GM19035 (cell line): ENCODE measurements at regions not wholly inside any gene's neighbourhood (a gene's known extent, or its start where the extent isn't known, plus 50 kb on each side); places are given as distances from the start of the nearest gene placed in this dataset.

Experiments used
- ATAC-seq: cut with Tn5 transposase; IDR thresholded peaks from one replicate; pipeline ENCODE4 v1.9.1; 2021; ENCODE audit not compliant: unreplicated experiment

DNA sequence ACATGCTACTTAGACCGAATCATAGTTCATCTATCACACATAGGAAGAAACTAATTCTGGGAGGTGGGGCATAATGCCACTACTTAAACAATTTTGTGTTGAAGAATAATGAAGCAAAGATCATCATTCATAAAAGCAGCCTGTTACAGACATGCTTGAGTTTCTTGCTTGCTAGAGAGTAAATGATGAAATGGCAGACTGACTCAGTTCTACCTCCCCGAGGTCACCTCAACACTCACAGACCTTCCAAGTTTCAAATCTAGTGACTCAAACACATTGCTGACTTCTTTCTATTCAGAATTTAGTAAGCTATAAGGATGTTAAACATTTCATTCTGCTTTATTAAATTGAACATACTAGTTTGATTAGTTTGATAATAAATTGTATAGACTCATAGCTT lies 636.5 kb upstream of the FRG1 start:
- no peak for ATAC-seq

- ATAC-seq: no peak
Observed at GRCh38 chr4:189304809-189305208, 635.9 kb upstream of the FRG1 start.

- no peak for ATAC-seq
Observed at GRCh38 chr4:189305500-189305899, 635.2 kb upstream of the FRG1 start.

GRCh38 chr4:189311251-189311650 lies 629.4 kb upstream of the FRG1 start:
- no peak for ATAC-seq

GRCh38 chr4:189313064-189313463 lies 627.6 kb upstream of the FRG1 start:
- ATAC-seq: no peak

DNA sequence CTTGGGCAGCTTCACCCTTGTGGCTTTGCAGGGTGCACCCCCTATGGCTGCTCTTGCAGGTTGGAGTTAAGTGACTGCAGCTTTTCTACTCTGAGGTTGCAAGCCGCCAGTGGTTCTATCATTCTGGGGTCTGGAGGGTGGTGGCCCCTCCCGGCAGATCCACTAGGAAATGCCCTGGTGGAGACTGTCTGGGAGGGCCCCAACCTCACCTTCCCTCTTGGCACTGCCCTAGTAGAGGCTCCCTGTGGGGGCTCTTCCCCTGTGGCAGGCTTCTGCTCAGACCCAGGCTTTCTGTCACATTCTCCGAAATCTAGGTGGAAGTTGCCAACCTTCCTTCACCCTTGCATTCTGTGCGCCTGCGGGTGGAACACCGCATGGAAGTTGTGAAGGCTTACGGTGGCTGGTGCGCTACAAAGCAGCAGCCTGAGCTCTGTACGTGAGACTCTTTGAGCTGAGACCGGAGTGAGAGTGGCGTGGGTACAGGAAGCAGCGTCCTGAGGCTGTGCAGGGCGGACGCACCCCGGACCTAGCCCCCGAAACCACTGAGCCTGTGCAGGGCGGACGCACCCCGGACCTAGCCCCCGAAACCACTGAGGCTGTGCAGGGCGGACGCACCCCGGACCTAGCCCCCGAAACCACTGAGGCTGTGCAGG lies 626.7 kb upstream of the FRG1 start:
- no peak for ATAC-seq

GRCh38 chr4:189322426-189322825 lies 618.2 kb upstream of the FRG1 start:
- ATAC-seq: no peak

GRCh38 chr4:189341881-189342280 lies 598.8 kb upstream of the FRG1 start:
- ATAC-seq: no peak

GRCh38 chr4:189355590-189355989 lies 585.1 kb upstream of the FRG1 start:
- no peak for ATAC-seq

GRCh38 chr4:189362364-189362763 lies 578.3 kb upstream of the FRG1 start:
- ATAC-seq: no peak

GRCh38 chr4:189364032-189364449 lies 576.6 kb upstream of the FRG1 start:
- ATAC-seq: no peak

GRCh38 chr4:189365451-189365850 lies 575.2 kb upstream of the FRG1 start:
- no peak for ATAC-seq

DNA sequence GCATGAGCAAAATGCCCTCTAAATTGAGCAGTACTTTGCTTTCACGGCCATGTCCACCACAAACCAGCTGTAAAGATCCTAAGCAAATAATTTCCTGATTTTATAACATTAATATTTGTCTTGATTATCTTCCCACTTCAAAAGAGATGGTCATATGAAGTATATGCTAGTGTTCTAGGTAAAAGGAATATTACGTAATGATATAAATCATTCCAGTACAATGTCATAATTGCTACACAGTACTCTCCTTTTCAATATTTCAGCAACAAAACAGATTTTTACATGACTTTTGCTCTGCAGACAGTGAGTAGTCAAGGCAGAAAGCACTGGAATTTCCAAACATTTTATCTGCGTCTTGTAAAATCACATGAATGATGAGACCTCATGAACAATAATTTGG lies 572.8 kb upstream of the FRG1 start:
- no peak for ATAC-seq

GRCh38 chr4:189374176-189374575 lies 566.5 kb upstream of the FRG1 start:
- ATAC-seq: no peak

GRCh38 chr4:189376901-189377300 lies 563.8 kb upstream of the FRG1 start:
- no peak for ATAC-seq

DNA sequence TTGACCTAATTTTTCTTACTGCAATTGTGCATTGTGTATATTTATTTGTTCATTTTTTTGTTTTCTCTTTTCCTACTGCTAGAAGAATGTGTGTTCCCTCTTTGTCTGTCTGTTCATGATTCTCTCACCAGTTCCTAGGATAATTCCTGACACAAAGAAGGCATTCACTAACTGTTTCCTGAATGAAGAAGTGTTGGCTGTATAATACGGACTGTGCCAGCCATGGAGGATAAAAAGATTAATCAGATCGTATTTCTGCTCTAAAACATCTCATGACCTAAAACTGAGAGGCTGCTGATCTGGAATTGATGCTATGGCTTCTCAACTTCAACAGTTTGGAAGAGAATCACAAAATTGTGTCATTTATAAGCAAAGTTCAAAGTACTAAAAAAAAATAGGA lies 563.1 kb upstream of the FRG1 start:
- no peak for ATAC-seq

- ATAC-seq: no peak
Observed at GRCh38 chr4:189385098-189385497, 555.6 kb upstream of the FRG1 start.

- ATAC-seq: no peak
Observed at GRCh38 chr4:189385579-189385978, 555.1 kb upstream of the FRG1 start.

GRCh38 chr4:189396435-189396834 lies 544.2 kb upstream of the FRG1 start:
- ATAC-seq: no peak

GRCh38 chr4:189404271-189404670 lies 536.4 kb upstream of the FRG1 start:
- no peak for ATAC-seq

DNA sequence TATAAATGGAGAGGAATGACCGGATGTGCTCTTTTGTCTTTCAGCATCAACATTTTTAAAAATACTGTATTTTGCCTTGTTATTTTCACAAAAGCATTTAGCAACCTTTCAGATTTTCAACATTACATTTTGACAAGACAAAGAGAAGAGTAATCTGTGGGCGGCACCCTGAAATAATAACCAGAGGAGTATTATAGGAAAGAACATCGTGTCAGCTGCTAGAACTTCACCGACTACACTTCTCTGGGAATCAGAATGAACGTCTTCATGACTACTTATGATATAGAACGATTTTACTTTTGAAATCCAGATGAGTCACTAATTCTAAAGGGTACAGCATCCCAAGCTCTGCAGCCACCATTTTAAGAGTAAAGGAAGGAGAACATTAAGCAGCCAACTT lies 531.5 kb upstream of the FRG1 start:
- ATAC-seq: no peak

GRCh38 chr4:189414021-189414420 lies 526.7 kb upstream of the FRG1 start:
- no peak for ATAC-seq

- ATAC-seq: no peak
Observed at GRCh38 chr4:189420572-189420971, 520.1 kb upstream of the FRG1 start.
